Amniotic epithelial cell (primary cell): ENCODE measurements at regions not wholly inside any gene's neighbourhood (a gene's known extent, or its start where the extent isn't known, plus 50 kb on each side); places are given as distances from the start of the nearest gene placed in this dataset.
A peak's percentile ranks its signal among the peaks of the same experiment; 100 is the strongest.
"Not testable (repeated sequence)": the region's sequence is repeated elsewhere in the genome, so short reads cannot be mapped to it uniquely, and the experiment has no call there.

Experiments used
- DNase-seq: peaks from one replicate; pipeline ENCODE4 v3.0.0-alpha.2; 2010; ENCODE audit warnings: low read depth

- DNase-seq, result no peak
These were observed 159.0 kb upstream of the CXCL13 start for GRCh38 chr4:77446601-77447000.

GRCh38 chr4:77449171-77449570 lies 156.4 kb upstream of the CXCL13 start:
- DNase-seq, result no peak

- no peak for DNase-seq
These were observed 155.6 kb upstream of the CXCL13 start for GRCh38 chr4:77450006-77450405.

- peak; percentile 15 for DNase-seq
These were observed 154.1 kb upstream of the CXCL13 start for GRCh38 chr4:77451530-77451929.

- not testable (repeated sequence) for DNase-seq
These were observed 153.5 kb upstream of the CXCL13 start for GRCh38 chr4:77452117-77452516.

GRCh38 chr4:77453911-77454310 lies 151.7 kb upstream of the CXCL13 start:
- DNase-seq, result no peak

GRCh38 chr4:77454858-77455257 lies 150.8 kb upstream of the CXCL13 start:
- DNase-seq, result no peak

- not testable (repeated sequence) for DNase-seq
These were observed 141.5 kb upstream of the CXCL13 start for GRCh38 chr4:77464100-77464499.

GRCh38 chr4:77465271-77465670 lies 140.3 kb upstream of the CXCL13 start:
- DNase-seq, result peak; percentile 40

- no peak for DNase-seq
These were observed 139.2 kb upstream of the CXCL13 start for GRCh38 chr4:77466430-77466829.

- no peak for DNase-seq
These were observed 133.7 kb upstream of the CXCL13 start for GRCh38 chr4:77471821-77472495.

GRCh38 chr4:77473509-77473908 lies 132.1 kb upstream of the CXCL13 start:
- DNase-seq, result peak; percentile 31

- DNase-seq, result peak; percentile 20
These were observed 123.8 kb upstream of the CXCL13 start for GRCh38 chr4:77481856-77482255.

GRCh38 chr4:77488882-77489281 lies 116.7 kb upstream of the CXCL13 start:
- DNase-seq, result no peak

- DNase-seq, result no peak
These were observed 112.4 kb upstream of the CXCL13 start for GRCh38 chr4:77493120-77493752.

- DNase-seq, result no peak
These were observed 111.6 kb upstream of the CXCL13 start for GRCh38 chr4:77493829-77494551.

GRCh38 chr4:77496457-77496856 lies 109.2 kb upstream of the CXCL13 start:
- DNase-seq, result no peak

GRCh38 chr4:77500801-77501200 lies 104.8 kb upstream of the CXCL13 start:
- peak; percentile 32 for DNase-seq

GRCh38 chr4:77501240-77501639 lies 104.4 kb upstream of the CXCL13 start:
- peak; percentile 42 for DNase-seq

- DNase-seq, result peak; percentile 66
These were observed 103.8 kb upstream of the CXCL13 start for GRCh38 chr4:77501851-77502250.

- DNase-seq, result no peak
These were observed 101.2 kb upstream of the CXCL13 start for GRCh38 chr4:77504407-77504806.

GRCh38 chr4:77505275-77505957 lies 100.2 kb upstream of the CXCL13 start:
- DNase-seq, result no peak

GRCh38 chr4:77505958-77506319 lies 99.7 kb upstream of the CXCL13 start:
- DNase-seq, result no peak
